Lower leg skin (tissue), 3 donors: ENCODE measurements at regions not wholly inside any gene's neighbourhood (a gene's known extent, or its start where the extent isn't known, plus 50 kb on each side); places are given as distances from the start of the nearest gene placed in this dataset.

Experiments
- CTCF ChIP-seq, 3 donors: fragments of 450-650 bp; IDR thresholded peaks; one replicate each; pipeline ENCODE4 v1.5.1; 2016; ENCODE audit warnings: antibody characterized with exemption in 3 of 3, mild to moderate bottlenecking in 3 of 3, moderate library complexity in 2 of 3
- POLR2A ChIP-seq, 2 donors: fragments of 450-650 bp; IDR thresholded peaks; one replicate each; pipeline ENCODE4 v1.6.1; 2016 to 2017; ENCODE audit warnings: antibody characterized with exemption in 2 of 2, mild to moderate bottlenecking in 1 of 2, moderate library complexity in 1 of 2

GRCh38 chr16:63967966-63968365 lies 1153.9 kb downstream of the CDH11 start:
- no peak for TF ChIP-seq CTCF (IDR thresholded peaks at IDR 0.05)
- TF ChIP-seq POLR2A (IDR thresholded peaks at IDR 0.05): no peak
